SK-N-SH (cell line): ENCODE measurements at regions not wholly inside any gene's neighbourhood (a gene's known extent, or its start where the extent isn't known, plus 50 kb on each side); places are given as distances from the start of the nearest gene placed in this dataset.

Experiments
- CTCF ChIA-PET: fragments of 300-600, 350-600 bp; formaldehyde crosslinking; extraction: SDS; loops from one replicate; lab custom pipeline; 2021; lab: Yijun Ruan, JAX
- POLR2A ChIA-PET: fragments of 350-600 bp; sonication (Branson Sonifier 250); formaldehyde crosslinking; extraction: SDS; loops from one replicate; lab custom pipeline; 2020; ENCODE audit warnings: antibody characterized with exemption, inconsistent platforms; lab: Yijun Ruan, JAX
- DNase-seq: peaks from one replicate; pipeline ENCODE4 v3.0.0; 2012
- H2AFZ ChIP-seq: fragments of 200-600 bp; sonication (generic); 2 replicates; pipeline ENCODE4 v1.8.1; 2016; ENCODE audit warnings: antibody characterized with exemption, mild to moderate bottlenecking, low read depth
- H3F3A ChIP-seq: fragments of 200-600 bp; sonication (generic); replicated peaks from 2 replicates; pipeline ENCODE3; 2016; ENCODE audit warnings: antibody characterized with exemption, mild to moderate bottlenecking; ENCODE audit not compliant: insufficient read depth
- H3K27ac ChIP-seq, 2 experiments: fragments of 200-500 bp in 1 of 2; fragments of 200-600 bp in 1 of 2; sonication (Bioruptor generic) in 1 of 2; sonication (generic), shearing (Covaris generic) in 1 of 2; 2 replicates each; pipeline versions ENCODE4 v1.5.1 to v1.6.1; 2014 to 2016; ENCODE audit warnings: low read depth in 2 of 2, inconsistent platforms in 1 of 2, low read length in 1 of 2, mild to moderate bottlenecking in 1 of 2, mixed read lengths in 1 of 2
- H3K27me3 ChIP-seq: fragments of 200-600 bp; sonication (generic), shearing (Covaris generic); 2 replicates; pipeline ENCODE4 v1.6.1; 2016; ENCODE audit warnings: mixed run types; ENCODE audit not compliant: insufficient read depth
- H3K36me3 ChIP-seq, 2 experiments: fragments of 200-500 bp in 1 of 2; fragments of 200-600 bp in 1 of 2; sonication (Bioruptor generic) in 1 of 2; sonication (generic) in 1 of 2; replicated peaks in 1 of 2; 2 replicates each; pipeline versions ENCODE3 to v1.5.1; 2014 to 2016; ENCODE audit warnings: low read length in 1 of 2, mild to moderate bottlenecking in 1 of 2; ENCODE audit not compliant: insufficient read depth in 2 of 2, control insufficient read depth in 1 of 2
- H3K4me1 ChIP-seq, 2 experiments: fragments of 200-500 bp in 1 of 2; fragments of 200-600 bp in 1 of 2; sonication (Bioruptor generic) in 1 of 2; sonication (generic), shearing (Covaris generic) in 1 of 2; 2 replicates each; pipeline versions ENCODE4 v1.5.1 to v1.6.1; 2014 to 2016; ENCODE audit warnings: low read depth in 1 of 2, low read length in 1 of 2, mixed run types in 1 of 2; ENCODE audit not compliant: insufficient read depth in 2 of 2, control insufficient read depth in 1 of 2
- H3K4me2 ChIP-seq: fragments of 200-600 bp; sonication (generic), shearing (Covaris generic); 2 replicates; pipeline ENCODE4 v1.6.1; 2017; ENCODE audit warnings: mixed run types
- H3K4me3 ChIP-seq, 2 experiments: fragments of 200-500 bp in 1 of 2; fragments of 200-600 bp in 1 of 2; sonication (Bioruptor generic) in 1 of 2; sonication (generic), shearing (Covaris generic) in 1 of 2; 2 replicates each; pipeline versions ENCODE4 v1.5.1 to v1.8.1; 2014 to 2016; ENCODE audit warnings: low read depth in 2 of 2, inconsistent platforms in 1 of 2, low read length in 1 of 2, mild to moderate bottlenecking in 1 of 2, mixed read lengths in 1 of 2, moderate library complexity in 1 of 2
- H3K79me2 ChIP-seq: fragments of 200-600 bp; sonication (generic); 2 replicates; pipeline ENCODE4 v1.8.1; 2017; ENCODE audit warnings: mild to moderate bottlenecking; ENCODE audit not compliant: insufficient read depth
- H3K9ac ChIP-seq: fragments of 200-600 bp; sonication (generic); 2 replicates; pipeline ENCODE4 v1.6.1; 2017; ENCODE audit warnings: mixed run types
- H3K9me2 ChIP-seq: fragments of 200-600 bp; sonication (generic); 2 replicates; pipeline ENCODE4 v1.6.1; 2017; ENCODE audit warnings: mixed run types
- H3K9me3 ChIP-seq: fragments of 200-600 bp; sonication (generic); 2 replicates; pipeline ENCODE4 v1.6.1; 2017; ENCODE audit warnings: mixed run types, mild to moderate bottlenecking, moderate library complexity
- H4K20me1 ChIP-seq: fragments of 200-600 bp; sonication (generic); 2 replicates; pipeline ENCODE4 v1.6.1; 2017; ENCODE audit warnings: mild to moderate bottlenecking, mixed run types; ENCODE audit not compliant: insufficient read depth
- CTCF ChIP-seq: fragments of 200-600 bp; sonication (generic); IDR thresholded peaks from 2 replicates; pipeline ENCODE4 v1.6.1; 2017; ENCODE audit warnings: antibody characterized with exemption, mild to moderate bottlenecking, moderate library complexity
- ELF1 ChIP-seq: IDR thresholded peaks from 2 replicates; pipeline ENCODE4 v1.4.0; 2012
- EP300 ChIP-seq, 2 experiments: IDR thresholded peaks; 2 replicates each; pipeline versions ENCODE4 v1.4.0 to v1.6.1; 2012; ENCODE audit warnings: borderline replicate concordance in 1 of 2, low read depth in 1 of 2, low read length in 1 of 2
- EZH2phosphoT487 ChIP-seq: fragments of 200-600 bp; sonication (generic); IDR thresholded peaks from 2 replicates; pipeline ENCODE4 v1.6.1; 2017; ENCODE audit warnings: low read depth, mixed run types, mild to moderate bottlenecking, antibody characterized with exemption, moderate library complexity, borderline replicate concordance
- FOSL2 ChIP-seq: IDR thresholded peaks from 2 replicates; pipeline ENCODE4 v1.4.0; 2012; ENCODE audit warnings: low read depth, mild to moderate bottlenecking, moderate library complexity, borderline replicate concordance
- PBX3 ChIP-seq: IDR thresholded peaks from 2 replicates; pipeline ENCODE4; 2012
- RXRA ChIP-seq: IDR thresholded peaks from 2 replicates; pipeline ENCODE4 v1.4.0; 2012; ENCODE audit warnings: low read depth, mild to moderate bottlenecking, borderline replicate concordance
- SIN3A ChIP-seq: IDR thresholded peaks from 2 replicates; pipeline ENCODE4 v1.6.1; 2012; ENCODE audit warnings: low read depth, mild to moderate bottlenecking, low read length, moderate library complexity, borderline replicate concordance
- TEAD4 ChIP-seq: IDR thresholded peaks from 2 replicates; pipeline ENCODE4 v1.4.0; 2012; ENCODE audit warnings: mild to moderate bottlenecking, borderline replicate concordance; ENCODE audit not compliant: insufficient read depth
- USF1 ChIP-seq: IDR thresholded peaks from 2 replicates; pipeline ENCODE4 v1.4.0; 2012; ENCODE audit warnings: low read depth, borderline replicate concordance
- YY1 ChIP-seq: IDR thresholded peaks from 2 replicates; pipeline ENCODE4 v1.4.0; 2012; ENCODE audit warnings: low read depth, mild to moderate bottlenecking
- WGBS: methylation state at CpG from one replicate; pipeline ENCODE4 v1.1.6; 2017; ENCODE audit warnings: low lambda C conversion rate; 5-methylcytosine and 5-hydroxymethylcytosine counted together

- Histone ChIP-seq H2AFZ (no peak overlapping the region), H3K79me2 (no peaks in the 10 kb centered on the region), H3F3A (no peaks in the 10 kb centered on the region), H3K9me2 (no peaks in the 10 kb centered on the region), H4K20me1 (no peaks in the 10 kb centered on the region), H3K4me3 (no peak overlapping the region), H3K27me3 (no peaks in the 10 kb centered on the region), H3K27ac (no peak overlapping the region), H3K36me3 (no peaks in the 10 kb centered on the region), H3K4me2 (no peak overlapping the region), H3K9ac (no peak overlapping the region), H3K4me1 (no peaks in the 10 kb centered on the region; a peak in 1 of 4 replicates), H3K9me3 (no peaks in the 10 kb centered on the region)
- TF ChIP-seq PBX3 = no peak
- TF ChIP-seq CTCF = no peak
- 3% methylated on average over 2 of the region's 2 CpGs for WGBS
- DNase-seq = no peak
- POLR2A ChIA-PET = no interaction called here
- CTCF ChIA-PET = no interaction called here
Observed at GRCh38 chr1:215377746-215378145, 189.4 kb upstream of the KCTD3 start.

DNA sequence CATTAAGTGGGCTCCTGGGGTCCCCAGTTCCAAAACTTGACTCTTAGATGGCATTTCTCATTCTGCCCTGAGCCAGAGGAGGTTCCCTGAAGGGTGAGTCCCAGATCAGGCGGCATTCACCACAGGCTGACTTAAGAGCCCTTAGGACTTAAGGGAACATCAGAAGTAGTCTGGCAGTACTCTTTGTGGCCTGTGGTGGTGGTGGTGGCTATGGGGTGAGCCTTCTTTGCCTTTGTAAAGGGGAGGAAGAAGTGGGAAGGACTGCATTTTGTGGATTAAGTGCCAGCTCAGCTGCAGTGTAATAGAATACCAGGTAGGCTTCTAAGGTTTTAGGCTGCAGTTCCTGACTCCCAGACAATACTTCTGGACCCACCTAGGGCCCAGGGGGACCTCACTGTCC is 186.5 kb upstream of the KCTD3 start:
- H3K9me2 ChIP-seq = no peaks in the 10 kb centered on the region
- CTCF ChIA-PET = no interaction called here

DNA sequence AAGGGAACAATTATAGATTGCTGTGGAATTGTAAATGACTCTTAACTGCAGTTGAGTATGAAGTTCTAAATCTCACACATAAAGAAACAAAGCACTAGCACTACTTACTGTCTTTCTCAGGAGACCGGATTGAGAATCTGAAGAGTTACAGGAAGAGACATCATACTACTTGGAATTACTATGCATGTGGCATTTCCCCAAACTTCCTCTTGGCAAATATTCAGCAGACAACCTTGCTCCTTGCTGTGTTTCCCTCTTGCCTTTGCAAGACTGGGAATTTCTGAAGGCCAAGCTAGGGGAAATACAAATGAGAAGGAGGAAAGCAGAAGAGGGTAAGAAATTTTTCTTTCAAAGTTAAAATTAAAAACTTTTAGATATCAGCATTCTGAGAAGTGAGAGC is 173.6 kb upstream of the KCTD3 start:
- H3K36me3 ChIP-seq = no peaks in the 10 kb centered on the region
- no peaks in the 10 kb centered on the region for H3F3A ChIP-seq
- H4K20me1 ChIP-seq = no peaks in the 10 kb centered on the region
- no peak overlapping the region for H3K9ac ChIP-seq
- no peak overlapping the region for H3K4me2 ChIP-seq
- ChIA-PET CTCF (no interaction called here), POLR2A (no interaction called here)
- H2AFZ ChIP-seq = no peak overlapping the region
- no peak overlapping the region for H3K27ac ChIP-seq
- H3K4me3 ChIP-seq = no peak overlapping the region
- 70% methylated on average over 1 of the region's 1 CpG for WGBS
- no peaks in the 10 kb centered on the region for H3K9me2 ChIP-seq
- no peaks in the 10 kb centered on the region for H3K27me3 ChIP-seq
- no peaks in the 10 kb centered on the region for H3K79me2 ChIP-seq
- H3K9me3 ChIP-seq = no peaks in the 10 kb centered on the region
- H3K4me1 ChIP-seq = no peaks in the 10 kb centered on the region
- DNase-seq = no peak
- no peak for TF ChIP-seq RXRA
- TF ChIP-seq EZH2phosphoT487 = no peak
- no peak for TF ChIP-seq ELF1
- TF ChIP-seq TEAD4 = no peak
- TF ChIP-seq EP300 (IDR thresholded peaks at IDR 0.05; ENCODE audit: borderline replicate concordance in 1 of 2, low read depth in 1 of 2, low read length in 1 of 2) = no peak
- TF ChIP-seq SIN3A = no peak
- no peak for TF ChIP-seq YY1
- TF ChIP-seq FOSL2 = no peak

More for the DNA sequence above, 186.5 kb upstream of the KCTD3 start:
- no peak for TF ChIP-seq EP300 (IDR thresholded peaks at IDR 0.05; ENCODE audit: borderline replicate concordance in 1 of 2, low read depth in 1 of 2, low read length in 1 of 2)
- no peak for TF ChIP-seq USF1
- Histone ChIP-seq H4K20me1 (no peaks in the 10 kb centered on the region), H3F3A (no peaks in the 10 kb centered on the region), H3K9me3 (no peaks in the 10 kb centered on the region; the same call in 1 of the 2 replicates), H3K27me3 (no peaks in the 10 kb centered on the region), H3K9ac (no peak overlapping the region), H3K4me2 (no peak overlapping the region), H2AFZ (no peak overlapping the region), H3K27ac (no peak overlapping the region), H3K4me3 (no peak overlapping the region), H3K79me2 (no peaks in the 10 kb centered on the region), H3K36me3 (no peaks in the 10 kb centered on the region), H3K4me1 (no peaks in the 10 kb centered on the region; a peak in 1 of 4 replicates)
- no peak for DNase-seq
- POLR2A ChIA-PET = no interaction called here
- WGBS = 22% methylated on average over 1 of the region's 1 CpG
